ENCODE measurements at regions not wholly inside any gene's neighbourhood (a gene's known extent, or its start where the extent isn't known, plus 50 kb on each side); places are given as distances from the start of the nearest gene placed in this dataset.
"Not testable (repeated sequence)": the region's sequence is repeated elsewhere in the genome, so short reads cannot be mapped to it uniquely, and the experiment has no call there.

DNA sequence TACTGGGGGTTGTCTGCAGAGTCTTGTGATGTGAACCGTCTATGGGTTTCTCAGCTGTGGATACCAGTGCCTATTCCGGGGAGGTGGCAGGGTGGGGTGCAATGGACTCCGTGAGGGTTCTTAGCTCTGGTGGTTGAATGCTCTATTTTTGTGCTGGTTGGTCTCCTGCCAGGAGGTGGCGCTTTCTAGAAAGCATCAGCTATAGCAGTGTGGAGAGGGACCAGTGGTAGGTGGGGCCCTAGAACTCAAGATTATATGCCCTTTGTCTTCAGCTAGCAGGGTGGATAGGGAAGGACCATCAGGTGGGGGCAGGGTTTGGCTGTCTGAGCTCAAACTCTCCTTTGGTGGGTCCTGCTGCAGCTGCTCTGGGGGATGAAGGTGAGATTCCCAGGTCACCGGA is 127.3 kb upstream of the PLD5 start:
- DNase-seq (ENCODE audit: extremely low read depth in 1 of 2, low read depth in 1 of 2): no peak

DNA sequence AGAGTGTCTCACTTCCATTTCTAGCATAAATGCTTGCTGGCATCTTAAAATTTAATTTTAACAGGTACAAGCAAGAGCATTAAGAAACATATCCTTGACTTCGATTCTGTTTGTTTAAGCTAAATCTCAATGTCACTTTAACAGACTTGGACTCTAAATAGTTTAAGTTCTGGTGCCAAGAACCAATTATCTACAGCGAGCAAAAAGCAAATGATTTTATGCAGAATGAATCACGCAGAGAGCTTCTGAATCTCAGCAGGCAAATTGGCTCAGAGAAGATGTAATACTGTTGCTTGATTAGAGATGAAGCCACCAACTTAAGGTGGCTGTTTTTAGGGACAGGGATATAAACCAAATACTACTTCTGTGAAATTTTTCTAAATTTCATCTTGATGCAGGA is 117.0 kb upstream of the PLD5 start:
- no peak for DNase-seq (ENCODE audit: extremely low read depth in 1 of 2, low read depth in 1 of 2)

DNA sequence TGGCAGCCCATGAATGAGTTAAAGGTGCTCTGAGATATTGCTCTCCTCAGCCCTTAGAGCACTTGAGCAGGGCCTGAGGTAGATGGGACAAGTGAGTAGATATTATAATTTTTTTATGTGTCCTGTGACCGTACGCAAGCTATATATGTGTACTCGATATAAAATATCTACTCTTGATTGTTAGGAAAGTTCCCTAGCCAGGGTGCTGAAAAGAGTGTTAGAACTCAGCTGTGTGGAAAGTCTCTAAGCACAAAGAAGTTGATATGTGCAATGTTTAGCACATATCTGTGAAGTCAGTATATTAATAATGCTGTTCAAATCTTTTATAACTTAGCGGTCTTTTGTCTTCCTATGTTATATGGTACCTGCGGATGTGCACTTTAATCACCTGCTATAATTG is 114.6 kb upstream of the PLD5 start:
- DNase-seq (ENCODE audit: extremely low read depth in 1 of 2, low read depth in 1 of 2): no peak

DNA sequence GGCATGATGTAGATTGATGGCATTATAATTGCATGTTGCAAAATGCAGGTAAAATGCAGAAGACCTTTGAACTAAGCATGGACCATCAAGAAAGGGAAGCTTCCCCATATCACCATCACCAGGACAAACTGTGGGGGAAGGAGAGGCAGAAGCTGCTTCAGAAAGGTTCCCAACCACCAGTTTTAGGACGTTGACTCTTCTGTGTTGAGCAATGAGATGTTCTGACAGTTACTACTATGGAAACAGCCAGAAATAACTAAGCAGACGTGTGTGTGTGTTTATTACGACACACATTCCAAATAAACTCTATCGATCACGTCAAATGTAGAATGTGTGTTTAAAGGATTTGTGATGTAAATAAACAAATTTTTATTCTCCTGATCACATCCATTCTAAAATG is 110.2 kb upstream of the PLD5 start:
- no peak for DNase-seq (ENCODE audit: extremely low read depth in 1 of 2, low read depth in 1 of 2)

DNA sequence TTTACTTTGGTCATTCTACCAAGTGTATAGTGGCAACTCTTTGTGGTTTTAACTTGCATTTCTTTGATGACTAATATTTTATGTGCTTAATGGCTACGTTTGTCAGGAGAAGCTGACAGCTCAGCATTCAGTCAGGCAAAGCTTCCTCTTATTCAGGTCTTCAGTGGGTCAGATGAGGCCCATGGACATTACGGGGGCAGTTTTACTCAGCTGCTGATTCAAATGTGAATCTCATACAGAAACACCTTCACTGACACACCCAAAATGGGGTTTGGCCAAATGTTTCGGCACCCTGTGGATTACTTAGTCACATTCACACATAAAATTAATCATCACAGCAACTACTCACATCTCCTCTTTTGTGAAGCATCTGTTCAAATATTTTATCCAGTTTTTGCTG is 104.9 kb upstream of the PLD5 start:
- no peak for DNase-seq (ENCODE audit: extremely low read depth in 1 of 2, low read depth in 1 of 2)

GRCh38 chr1:242623756-242624155 is 99.3 kb upstream of the PLD5 start:
- DNase-seq (ENCODE audit: extremely low read depth in 1 of 2, low read depth in 1 of 2): no peak

DNA sequence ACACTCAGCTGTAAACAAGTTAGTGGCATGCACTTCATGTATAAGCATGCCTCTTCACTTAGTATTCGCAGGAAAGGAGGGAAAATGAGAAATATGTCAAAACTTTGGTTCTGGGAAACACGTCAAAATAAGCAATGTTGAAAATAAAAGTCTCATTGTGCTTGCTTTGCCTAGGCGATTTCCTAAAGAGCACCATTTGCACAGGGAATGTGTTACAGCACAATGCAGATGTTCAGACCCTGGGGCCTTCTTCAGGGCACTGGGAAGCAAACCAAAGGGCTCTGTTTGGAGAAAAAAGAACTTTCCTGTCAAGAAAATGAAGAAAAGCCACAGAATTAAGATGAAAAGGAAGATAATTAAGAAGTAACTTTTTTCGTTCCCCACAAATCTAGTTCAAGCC is 98.6 kb upstream of the PLD5 start:
- no peak for DNase-seq (ENCODE audit: extremely low read depth in 1 of 2, low read depth in 1 of 2)

DNA sequence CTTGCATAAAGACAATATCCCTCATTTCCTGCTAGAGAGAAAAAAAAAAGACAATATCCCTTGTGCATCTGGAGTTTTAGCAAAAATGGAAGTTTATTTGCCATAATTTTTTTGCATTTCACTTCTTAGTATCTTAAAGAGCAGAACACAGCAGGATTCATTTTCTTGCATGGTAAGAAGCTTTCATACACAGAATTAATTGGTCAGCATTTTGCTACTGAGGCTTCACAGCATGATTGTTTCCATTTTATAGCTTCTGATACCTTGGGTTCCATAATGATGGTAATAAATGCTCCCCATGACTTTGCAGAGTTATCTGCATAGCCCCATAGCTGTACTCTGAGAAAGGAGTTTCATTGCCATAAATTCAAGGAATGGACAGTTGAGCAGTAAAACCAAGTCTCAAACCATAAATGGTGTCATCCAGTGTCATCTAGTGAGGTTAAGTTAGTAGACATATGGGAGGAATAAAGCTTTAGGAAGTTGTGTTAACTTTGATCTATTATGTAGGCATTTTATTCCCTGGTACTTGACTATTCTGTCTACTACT is 88.8 kb upstream of the PLD5 start:
- no peak for DNase-seq (ENCODE audit: extremely low read depth in 1 of 2, low read depth in 1 of 2)

- no peak for DNase-seq (ENCODE audit: extremely low read depth in 1 of 2, low read depth in 1 of 2)
Measured at GRCh38 chr1:242610209-242610608, 85.7 kb upstream of the PLD5 start.

GRCh38 chr1:242605521-242605920 is 81.0 kb upstream of the PLD5 start:
- DNase-seq (ENCODE audit: extremely low read depth in 1 of 2, low read depth in 1 of 2): no peak

DNA sequence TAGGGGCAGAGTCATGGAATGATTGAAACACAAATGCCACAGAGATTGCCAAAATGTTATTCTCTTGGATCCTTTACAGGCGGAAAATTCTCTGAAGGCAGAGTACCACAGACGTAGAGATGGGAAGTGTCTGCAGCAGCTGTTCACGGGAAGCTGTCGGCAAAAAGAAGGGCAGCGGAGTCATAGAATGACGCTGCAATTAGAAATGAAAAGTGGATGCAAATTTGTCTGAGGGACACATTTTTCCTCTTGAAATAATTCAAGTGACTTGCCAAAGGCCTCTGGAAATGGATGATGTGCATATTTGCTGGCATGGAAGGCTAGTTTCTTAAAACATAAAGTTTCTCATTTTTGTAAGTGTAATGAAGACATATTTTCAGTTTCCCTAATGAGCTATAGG is 77.5 kb upstream of the PLD5 start:
- DNase-seq (ENCODE audit: extremely low read depth in 1 of 2, low read depth in 1 of 2): no peak

DNA sequence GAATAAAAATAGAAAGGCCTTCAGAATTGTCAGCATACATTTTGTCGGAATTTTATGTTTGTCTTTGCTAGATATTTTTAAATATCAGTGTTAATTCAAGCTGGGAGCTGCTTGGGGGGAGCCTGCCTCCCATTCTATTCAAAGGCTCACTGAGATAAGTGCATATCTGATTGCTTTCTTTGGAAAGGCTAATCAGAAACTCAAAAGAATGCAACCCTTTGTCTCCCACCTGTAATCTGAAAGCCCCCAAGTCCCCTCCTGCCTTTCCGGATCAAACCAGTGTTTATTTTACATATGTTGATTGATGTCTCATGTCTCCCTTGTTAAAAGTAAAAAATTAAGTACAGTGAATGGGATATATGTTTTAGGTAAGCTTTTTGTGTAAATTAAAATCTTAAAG is 69.3 kb upstream of the PLD5 start:
- not testable (repeated sequence) for DNase-seq (ENCODE audit: extremely low read depth in 1 of 2, low read depth in 1 of 2)

DNA sequence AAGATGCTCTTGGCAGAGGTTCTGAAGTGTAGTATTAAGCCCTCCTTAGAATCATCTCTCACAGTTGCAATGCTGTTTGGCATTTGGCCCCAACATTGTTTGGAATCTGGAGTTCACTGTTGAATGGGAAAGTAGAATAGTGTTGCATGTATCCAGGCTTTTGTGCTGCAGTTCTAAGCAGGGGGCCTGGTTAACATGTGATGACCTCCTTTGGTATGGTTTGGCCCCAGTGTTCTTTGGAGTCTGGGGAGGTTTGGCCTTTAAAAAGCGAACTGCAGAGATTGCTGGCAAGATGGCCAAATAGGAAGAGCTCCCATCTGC is 61.8 kb upstream of the PLD5 start:
- no peak for DNase-seq (ENCODE audit: extremely low read depth in 1 of 2, low read depth in 1 of 2)

GRCh38 chr1:242585616-242586359 is 61.3 kb upstream of the PLD5 start:
- DNase-seq (ENCODE audit: extremely low read depth in 1 of 2, low read depth in 1 of 2): no peak

DNA sequence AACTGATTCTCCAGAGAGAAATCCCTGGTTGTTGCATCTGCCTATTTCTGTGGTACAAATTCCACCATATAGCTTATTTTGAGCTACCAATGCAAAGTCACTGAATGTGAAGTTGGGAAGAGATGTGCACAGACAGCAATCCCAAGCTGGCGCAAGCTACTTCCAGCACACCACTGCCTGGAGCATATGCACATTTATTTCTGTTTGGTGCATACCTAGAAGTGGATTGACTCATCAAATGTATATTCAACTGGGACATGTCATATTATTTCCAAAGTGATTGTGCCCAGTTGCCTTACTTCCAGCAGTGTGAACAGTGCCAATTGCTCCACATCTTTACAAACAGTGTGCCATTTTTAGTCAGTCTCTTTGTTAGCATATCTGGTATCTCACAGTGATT is 58.2 kb upstream of the PLD5 start:
- no peak for DNase-seq (ENCODE audit: extremely low read depth in 1 of 2, low read depth in 1 of 2)

DNA sequence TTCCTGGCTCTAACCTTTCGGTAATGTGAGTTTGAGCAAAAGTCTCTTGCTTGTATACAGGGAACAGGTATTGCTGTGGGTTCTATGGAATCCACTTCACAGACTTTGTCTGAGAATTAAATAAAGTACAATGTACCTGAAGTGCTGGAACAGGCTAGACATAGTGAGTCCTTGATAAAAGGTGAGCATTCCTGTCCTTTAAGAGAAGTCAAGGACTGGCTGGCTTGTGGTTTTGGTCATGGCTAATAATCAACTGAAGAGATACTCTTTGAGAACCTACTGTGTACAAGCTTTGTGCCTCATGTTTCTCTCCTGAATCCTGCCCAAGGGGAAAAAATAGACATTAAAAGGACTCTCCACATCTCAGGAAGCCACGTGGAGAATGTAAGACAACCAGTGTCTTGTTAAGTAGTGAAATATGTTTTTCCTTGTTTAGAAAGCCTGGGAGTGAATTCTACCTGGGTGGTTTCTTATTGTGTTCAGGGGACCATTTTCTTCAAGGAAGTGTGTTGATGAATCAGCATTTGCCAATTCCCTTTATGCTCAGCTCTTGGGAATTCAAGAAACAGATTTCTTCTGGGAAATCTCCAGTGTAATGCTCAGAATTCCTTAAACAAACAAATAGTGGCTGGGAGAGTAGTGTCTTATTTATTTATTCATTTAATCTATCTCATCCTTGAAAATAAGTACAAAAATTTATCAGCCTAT is 55.2 kb upstream of the PLD5 start:
- DNase-seq (ENCODE audit: extremely low read depth in 1 of 2, low read depth in 1 of 2): no peak

Measured in activated CD8-positive, alpha-beta memory T cell treated with anti-CD3 and anti-CD28 coated beads for 1 hour (primary cell).